NCI-H1048 (cell line): ENCODE measurements at regions not wholly inside any gene's neighbourhood (a gene's known extent, or its start where the extent isn't known, plus 50 kb on each side); places are given as distances from the start of the nearest gene placed in this dataset.

Source experiments
- DNase-seq: peaks from one replicate; lab custom pipeline; 2025; lab: John Stamatoyannopoulos, UW

DNA sequence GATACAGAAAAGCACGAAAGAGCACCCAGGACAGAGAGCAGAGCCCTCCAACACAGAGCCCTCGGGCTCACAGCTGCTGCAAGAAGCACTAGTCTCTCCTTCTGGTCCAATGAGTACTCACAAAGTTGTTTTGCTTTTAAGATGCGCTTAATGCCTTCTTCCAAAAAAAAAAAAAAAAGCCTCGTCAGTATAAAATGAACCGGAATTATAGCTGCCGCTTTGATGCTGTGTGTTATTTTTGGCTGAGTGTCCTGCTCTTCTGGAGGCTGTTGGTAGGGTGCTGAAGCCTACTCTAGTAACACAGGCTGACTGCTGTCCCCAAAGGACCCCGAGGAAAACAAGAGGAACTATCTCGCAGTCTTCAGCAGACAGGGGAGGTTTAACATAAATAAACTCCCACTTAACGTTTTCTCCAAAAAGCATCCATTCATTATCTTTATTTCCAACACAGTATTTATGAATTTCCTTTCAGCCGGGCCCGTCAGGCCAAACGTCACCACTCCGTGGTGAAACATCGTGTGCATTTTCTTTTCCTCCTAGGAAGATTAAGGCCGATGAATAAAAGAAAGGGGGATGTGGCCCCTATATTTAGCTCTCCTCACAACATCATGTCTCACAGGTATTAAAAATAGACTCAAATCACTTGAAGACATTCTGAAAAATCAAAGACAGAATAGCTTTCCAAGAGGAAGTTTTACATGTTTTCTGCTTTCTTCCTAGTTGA is 213.7 kb upstream of the PPARGC1A start:
- no peak for DNase-seq

DNA sequence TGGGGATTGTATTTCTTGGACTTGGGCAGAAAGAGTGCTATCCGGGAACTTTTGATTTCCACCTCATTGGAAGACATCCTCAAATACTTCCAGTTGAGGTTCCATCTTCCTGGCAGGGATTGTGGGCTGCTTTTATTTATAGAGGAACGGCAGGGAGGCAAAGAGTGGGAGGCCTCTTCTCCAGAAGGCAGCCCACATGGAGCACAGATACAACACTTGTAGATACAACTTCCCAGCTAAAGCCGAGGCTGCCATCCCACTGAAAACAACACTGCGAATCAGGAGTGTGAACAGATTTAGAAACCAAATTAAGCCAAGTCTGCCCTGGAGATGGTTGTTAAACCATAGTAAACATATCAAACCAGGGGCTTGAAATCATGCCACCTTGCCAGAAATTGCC is 212.8 kb upstream of the PPARGC1A start:
- DNase-seq, result no peak

DNA sequence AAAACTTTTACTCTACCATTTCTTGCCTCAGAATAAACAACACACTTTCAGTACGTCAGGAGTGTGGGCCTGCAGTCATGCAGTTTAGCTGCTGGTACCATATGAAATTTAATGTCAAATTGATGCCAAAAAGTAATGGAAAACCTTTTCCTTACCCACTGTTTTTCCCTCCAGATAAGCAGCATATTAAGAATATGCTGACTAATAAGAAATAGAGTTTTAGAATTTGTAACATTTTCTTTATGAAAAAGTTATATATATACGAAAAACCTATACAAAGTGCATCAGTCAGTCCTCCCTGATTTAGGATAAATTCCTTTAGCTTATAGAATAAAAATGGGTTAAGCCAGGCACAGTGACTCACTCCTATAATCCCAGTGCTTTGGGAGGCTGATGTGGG is 206.8 kb upstream of the PPARGC1A start:
- DNase-seq, result no peak

DNA sequence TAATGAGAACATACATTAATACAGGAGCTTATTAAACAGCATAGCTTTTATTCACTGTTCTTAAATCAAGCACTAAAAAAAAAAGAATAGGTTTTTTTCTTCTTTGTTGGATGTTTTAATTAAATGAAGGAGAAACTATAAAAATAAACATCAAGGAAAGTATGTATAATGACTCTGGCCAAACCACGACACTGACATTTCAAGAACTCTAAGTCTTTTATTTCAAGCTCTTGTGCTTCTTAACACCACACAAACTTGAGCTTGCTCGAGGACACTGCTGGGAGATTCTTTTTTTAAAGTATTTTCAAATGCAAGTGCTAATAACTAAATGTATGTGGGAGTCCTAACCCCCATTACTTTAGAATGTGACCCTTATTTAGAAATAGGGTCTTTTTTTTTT is 204.9 kb upstream of the PPARGC1A start:
- DNase-seq, result no peak

DNA sequence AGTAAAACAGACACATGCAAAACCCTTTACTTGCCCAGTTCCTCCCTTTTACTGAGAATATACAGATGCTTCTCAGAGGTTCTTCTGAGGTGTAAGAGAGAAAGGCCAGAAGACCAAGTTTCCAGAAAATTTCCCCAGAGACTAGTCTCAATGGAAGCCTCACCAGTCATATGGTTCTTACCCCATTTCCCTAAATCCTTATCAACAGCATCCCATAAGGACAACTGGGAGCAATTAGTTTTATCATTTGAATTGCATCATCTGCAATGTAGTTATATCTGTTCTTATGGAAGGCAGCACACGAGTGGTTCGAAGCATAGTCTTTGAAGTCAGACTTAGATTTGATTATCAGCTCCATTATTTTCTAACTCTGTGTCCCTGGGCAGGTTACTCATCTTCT is 203.6 kb upstream of the PPARGC1A start:
- DNase-seq, result no peak

DNA sequence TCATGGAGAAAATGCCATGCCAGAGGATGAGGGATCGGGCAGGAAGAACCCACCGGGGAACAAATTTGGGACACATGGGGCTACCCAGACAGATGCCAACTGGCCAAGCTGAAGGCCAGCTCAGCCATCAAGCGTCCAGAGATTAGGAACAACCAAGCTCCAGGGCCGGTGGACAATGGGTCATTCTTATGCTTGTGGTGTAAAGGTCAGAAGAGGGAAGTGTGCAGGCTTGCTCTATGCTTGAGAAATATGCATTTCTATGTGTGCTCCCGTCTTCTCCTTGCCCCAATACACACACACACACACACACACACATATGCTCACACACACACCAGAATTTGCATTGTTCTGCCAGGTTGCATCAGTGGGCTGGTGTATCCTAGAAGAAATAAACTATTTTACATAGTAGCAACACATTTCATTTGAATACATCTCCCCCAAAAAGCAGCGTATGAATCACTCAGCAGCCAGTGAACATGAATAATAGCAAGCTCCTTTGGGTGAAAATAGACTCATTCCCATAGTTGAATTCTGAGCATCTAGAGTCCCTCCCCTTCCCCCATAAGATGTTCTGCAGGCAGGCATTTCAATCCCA is 201.9 kb upstream of the PPARGC1A start:
- no peak for DNase-seq

DNA sequence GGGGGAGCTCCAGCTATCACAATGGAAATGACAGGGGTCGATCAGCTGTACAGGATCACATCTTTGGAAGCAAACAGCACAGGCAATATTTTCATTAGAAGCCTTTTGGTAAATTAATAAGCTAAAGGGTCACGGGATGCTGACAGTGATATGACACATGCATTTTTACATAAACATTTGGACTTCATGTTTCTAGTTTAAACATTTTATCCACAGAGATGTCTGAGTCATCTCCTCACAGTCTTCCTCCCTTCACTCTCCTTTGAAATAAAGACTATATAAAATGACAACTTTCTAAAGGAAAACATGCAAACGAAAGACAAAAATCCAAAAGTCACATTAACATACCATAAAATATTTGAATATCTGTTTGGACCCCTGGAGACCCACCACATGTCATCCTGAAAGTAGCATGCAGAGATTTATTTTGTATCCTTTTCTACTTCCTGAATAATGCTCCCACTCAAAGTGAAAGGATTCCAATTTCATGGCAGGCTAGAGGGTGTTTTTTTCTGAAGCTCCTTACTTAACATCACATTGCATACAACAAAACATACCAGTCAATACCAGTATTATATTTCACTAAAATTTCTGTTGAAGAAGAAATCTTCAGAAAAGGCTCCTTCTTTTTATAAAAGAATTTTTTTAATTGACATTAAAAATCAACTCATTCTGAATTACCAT is 200.1 kb upstream of the PPARGC1A start:
- DNase-seq, result no peak

DNA sequence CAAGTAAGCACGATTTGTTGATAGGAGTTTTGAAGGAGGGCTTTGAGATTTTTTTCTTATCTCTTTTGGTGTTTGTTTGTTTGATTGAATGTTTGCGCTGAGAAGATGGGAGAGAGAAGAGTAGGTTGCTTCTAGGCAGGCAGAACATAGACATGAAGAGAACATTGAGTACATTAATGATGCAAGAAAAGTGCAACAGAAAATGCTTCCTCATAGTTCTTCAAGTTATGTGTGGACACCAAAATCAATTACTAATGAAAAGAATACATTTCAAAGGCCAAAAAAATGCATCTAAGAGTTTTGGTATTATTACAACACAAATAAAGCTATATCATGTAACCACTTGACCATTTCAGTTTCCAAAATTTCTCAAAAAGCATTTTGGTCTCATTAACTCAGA is 191.0 kb upstream of the PPARGC1A start:
- DNase-seq, result no peak

DNA sequence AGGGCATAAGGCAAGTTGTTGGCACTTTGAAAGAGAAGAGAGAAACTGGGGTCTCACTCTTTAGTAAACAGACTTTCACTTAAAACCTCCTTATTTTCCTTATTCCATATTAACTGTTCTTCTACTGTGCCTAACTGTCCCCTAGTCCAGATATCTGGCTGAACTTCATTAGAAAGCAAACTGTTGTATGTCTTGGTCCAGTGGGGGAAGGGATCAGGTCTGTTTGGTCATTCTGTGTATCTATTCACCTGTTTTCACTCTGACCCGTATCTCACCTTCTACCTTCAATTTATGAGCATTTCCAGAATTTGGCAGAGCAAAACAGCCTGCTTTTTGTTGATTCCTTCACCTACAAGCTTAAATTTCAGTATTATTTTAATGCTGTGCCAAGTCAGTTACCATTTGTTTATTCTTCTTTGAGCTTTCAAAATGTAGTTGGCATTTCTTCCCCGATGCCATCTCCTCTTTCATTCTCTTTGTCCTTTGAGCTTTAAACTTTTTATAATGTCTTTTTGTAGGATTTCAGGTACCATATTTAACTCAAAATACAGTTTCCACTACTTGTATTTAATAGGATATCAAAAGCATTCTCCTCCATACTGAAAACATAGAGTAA is 188.6 kb upstream of the PPARGC1A start:
- no peak for DNase-seq

DNA sequence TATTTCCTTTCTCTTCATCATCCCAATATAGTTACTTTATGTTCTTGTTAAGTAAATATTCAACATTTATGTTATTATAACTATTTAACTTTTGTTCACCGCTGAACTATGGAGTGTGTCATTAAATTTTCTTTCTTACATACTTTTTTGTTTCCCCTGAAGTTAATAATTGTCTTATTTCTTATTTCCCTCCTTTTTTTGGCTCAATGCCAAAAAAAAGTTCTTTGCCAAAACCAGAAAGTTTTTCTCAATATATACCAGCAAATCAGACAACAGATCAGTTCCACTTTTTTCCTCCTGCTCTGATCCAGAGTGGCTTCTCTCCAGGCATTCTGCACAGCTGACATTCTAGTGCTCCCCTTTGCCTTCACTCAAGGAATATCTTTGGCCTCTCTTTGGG is 187.0 kb upstream of the PPARGC1A start:
- DNase-seq, result no peak

DNA sequence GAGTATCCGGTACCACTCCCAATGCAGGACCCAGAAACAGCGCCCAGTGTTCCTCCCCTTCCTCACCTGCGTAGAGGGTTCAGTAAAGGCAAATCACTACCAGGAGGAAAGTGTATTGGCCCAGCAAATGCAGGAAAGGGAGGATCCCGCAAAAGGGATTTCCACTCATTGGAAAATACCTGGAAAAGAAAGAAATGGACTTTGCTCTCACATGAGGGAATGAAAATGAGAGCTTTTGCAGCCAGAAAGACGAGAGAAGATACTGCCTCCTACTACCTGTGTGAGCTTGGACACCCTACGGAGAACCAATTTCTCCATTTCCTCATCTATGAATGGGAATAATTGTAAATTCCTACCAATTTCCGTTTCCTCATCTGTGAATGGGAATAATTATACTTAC is 184.1 kb upstream of the PPARGC1A start:
- DNase-seq, result no peak

DNA sequence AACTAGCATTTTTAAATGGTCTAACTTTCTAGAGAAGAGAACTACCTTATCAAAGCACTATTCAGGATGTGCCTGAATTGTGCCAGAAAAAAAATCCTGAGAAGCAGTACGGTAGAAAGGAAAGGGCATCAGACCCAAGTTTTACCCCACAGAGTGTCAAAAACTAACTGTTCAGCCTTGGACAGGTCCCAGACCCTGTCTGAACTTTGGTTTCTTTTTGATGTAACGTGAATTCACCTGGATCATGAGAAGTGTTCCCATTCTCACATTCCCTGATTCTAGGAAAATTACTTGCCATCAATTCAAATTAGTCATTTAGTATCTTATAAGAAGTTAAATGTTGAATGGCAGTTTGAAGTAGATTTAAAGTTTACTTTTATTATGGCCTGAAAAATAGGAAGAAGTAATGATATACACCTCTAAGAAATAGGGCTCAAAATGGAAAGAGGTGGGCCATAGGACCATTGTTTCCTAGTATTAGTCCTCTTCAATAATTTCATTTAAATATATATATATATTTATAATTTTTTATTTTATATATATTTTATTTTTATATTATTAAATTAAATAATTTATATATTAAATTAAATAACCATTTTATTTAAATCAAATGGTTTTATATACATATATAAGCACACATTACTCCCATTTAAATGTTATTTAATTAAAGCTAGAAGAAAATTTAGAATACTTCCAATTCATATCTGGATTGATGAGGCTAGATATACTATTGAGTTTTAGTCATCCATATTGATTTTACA is 181.9 kb upstream of the PPARGC1A start:
- no peak for DNase-seq

DNA sequence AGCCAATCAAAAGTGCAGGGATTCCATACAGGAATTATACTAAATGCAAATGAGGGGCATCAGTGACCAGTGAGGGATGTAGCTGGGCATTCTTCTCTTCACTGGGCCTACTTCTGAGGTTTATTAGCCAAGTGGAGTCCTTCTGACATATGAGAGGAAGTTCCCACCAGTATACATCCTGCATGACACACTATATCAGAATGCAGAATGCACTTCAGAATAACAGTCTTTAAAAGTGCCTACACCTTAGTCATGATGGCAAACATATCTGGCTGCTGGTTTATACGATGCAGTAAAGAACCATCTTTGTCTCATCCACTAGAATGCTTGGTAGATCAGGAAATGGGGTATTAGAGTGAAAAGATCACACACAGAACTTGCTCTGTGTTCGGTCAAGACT is 180.3 kb upstream of the PPARGC1A start:
- no peak for DNase-seq

DNA sequence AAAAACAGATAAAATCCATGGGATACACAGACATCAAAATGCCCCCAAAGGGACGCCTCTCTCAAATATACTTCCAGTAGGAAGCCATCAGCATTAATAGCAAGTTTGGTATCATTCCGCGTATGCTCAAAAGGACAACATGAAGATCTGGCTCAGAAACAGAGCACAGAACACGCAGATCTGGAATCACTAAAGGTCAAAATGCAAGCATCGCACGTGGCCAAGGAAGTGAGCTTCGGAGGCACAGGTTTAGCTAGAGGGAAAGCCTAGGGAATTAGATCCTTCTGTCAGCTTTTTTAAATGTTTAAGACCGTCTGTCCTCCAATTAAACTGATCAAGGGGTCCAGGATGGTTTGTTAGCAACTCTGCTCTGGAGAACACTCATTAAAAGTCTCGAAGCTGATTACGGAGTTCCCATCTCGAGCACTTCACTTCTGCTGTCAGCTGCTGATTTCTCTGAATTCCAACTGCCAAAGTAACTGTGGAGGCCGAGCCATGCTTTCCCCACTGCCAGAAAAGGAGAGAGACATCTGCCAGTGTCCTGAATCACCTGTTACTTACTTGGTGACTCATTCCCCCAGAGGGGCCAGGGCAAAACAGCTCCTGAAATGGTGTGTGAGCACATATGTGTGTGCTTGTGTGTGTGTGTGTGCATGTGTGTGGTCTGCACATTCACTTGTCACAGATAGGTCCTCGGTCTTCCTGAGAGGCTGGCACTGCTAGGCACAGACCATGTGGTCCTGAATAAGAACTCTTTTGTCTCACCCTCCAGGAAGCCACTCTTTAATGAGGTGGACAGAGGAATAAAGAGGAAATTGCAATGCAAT is 177.7 kb upstream of the PPARGC1A start:
- no peak for DNase-seq

DNA sequence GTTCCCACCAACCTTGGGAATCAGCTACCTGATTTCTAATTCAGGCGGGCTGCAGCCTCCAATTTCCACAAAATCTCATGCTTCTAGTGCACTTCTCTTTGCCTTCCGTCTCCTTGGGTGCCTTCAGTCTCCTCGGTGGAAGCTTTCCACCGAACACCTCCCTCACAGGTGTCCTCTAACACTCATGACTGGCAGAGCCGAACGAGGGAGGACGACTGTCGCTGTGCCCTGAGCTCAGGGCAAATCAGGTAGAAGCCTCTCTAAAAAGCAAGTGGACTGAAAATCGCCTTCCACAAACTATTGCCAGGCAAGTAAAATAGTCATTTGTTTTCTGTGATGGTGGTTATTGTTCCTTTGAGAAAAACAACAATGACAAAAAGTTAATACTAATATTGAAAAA is 176.1 kb upstream of the PPARGC1A start:
- DNase-seq, result no peak

DNA sequence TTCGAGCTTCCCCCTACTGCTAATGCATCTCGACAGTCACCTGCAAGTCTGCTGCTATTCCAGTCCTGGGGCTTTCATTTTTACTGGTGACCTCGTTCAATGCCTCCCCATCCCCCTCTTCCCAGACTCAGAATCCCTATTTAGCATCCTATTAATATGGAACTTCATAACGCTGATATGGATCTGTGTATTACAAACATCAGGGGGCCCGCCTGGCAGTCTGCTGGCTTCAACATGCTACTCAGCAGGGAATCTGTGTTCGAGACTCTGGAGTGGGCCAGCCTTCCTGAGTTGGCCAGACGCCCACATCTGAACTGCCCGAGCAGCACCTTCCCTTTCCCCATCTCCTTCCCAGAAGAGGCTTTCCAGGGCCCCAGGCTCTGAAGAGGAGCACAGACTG is 173.9 kb upstream of the PPARGC1A start:
- no peak for DNase-seq

DNA sequence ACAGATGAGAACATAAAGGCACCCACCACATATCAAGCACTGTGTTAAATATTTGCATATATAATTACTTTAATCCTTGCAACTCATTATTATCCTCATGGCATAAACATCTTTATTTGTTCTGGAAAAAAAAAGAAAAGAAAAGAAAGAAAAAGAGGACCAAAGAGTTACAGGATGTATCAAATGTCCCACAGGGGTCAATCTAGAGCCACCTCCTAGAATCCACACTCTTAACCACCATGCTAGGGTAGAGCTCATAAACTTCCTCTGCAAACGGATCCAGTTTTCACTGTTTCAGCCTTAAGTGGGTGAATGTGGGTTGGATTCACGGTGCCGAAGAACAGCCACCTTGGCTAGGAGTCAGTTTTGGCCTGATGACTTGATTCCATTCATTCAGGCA is 171.1 kb upstream of the PPARGC1A start:
- no peak for DNase-seq

DNA sequence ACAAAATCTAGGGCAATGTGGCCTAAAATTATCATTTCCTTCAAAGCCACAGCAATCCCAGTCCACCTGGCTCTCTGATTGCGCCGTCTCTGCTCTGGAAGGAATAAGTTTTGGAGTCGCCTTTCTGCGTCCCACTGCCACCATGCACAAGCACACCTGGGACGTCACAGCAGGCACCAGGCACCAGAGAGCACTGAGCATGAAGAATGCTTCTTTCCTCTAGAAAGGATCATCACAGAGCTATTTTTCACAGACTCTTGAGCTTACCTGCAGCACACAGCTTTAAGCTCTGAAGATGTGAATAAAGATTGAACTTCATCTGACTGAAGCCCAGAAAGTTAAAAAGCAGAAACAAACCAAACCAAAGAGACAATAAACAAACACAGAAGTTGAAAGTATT is 170.0 kb upstream of the PPARGC1A start:
- DNase-seq, result no peak

DNA sequence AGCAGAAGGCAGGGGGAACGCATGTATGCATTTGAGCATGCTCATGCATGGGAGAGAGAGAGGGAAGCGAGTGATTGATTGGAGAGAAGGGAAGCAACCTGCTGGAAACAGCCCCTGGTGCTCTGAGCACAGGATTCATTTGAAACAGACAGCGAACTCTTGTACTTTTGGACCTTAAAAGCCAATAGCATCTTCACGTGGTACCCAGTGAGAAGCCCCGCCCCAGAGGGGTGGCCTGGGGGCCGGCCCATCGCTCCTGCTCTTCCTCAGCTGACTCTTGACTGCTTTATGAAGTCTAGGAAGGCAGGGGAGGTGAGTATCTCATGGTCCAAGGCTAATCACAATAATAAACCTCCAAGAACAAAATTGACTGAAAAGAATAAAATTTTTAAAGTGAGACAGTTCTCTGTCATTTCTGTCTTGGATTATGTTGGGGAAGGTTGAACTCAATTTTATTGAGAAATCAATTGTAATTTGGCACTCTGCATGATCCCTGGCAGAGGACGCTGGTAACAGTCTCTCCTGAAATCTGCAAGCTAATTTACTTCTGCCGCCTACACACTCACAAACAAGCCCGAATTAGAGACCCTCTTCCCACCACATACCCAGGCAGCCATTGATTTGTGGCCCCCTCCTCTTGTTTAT is 168.2 kb upstream of the PPARGC1A start:
- DNase-seq, result no peak

DNA sequence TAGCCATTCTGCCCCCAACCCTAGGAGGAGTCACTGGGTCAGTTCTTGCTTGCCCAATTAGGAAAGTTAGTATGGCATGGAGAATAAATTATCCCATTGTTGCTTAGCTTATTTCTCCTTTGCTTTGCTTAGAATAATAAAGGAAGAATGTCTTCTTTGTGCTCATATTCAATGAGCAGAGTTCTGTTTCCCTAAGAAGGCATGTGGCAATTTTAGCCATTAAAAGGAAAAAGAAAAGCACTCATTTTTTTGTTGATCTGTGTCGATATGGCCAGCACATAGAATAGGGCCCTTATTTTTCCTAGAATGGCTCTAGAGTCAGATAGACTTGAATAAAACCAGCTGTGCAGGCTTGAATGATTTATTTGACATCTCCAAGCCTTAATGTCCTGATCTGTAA is 166.4 kb upstream of the PPARGC1A start:
- DNase-seq, result no peak

DNA sequence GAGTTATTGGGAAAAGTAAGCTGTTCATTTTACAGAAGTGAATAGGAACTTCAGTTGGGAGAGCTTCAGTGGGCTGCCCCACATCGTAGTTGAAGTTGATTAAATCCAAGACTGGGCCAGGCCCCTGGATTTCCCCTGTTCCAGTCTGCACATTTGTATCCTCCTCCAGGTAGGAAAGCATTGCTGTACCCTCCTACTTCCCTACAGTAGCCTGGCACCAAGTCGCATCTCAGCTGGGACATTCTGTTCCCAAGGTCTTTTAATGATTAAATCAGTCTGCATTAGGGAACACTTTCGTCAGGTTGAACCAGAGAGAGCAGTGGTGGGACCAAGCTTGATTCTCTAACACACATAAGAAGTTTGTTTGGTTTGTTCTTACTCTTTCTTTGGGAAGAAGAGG is 165.8 kb upstream of the PPARGC1A start:
- DNase-seq, result no peak
